PFSK-1 (cell line): ENCODE measurements at regions not wholly inside any gene's neighbourhood (a gene's known extent, or its start where the extent isn't known, plus 50 kb on each side); places are given as distances from the start of the nearest gene placed in this dataset.

ENCODE experiments used
- FOXP2 ChIP-seq: optimal IDR thresholded peaks from 2 replicates; pipeline ENCODE3; 2011; ENCODE audit warnings: borderline replicate concordance, control low read depth, inconsistent platforms; ENCODE audit not compliant: insufficient read depth; ENCODE audit errors: extremely low read length, extremely low read depth
- POLR2AphosphoS5 ChIP-seq: IDR thresholded peaks from 2 replicates; pipeline ENCODE4 v1.6.1; 2012; ENCODE audit warnings: low read depth, mild to moderate bottlenecking, control low read depth, low read length, moderate library complexity
- SIN3A ChIP-seq: IDR thresholded peaks from 2 replicates; pipeline ENCODE4 v1.6.1; 2012; ENCODE audit warnings: mild to moderate bottlenecking, low read length, moderate library complexity, borderline replicate concordance; ENCODE audit not compliant: insufficient read depth
- TAF1 ChIP-seq: IDR thresholded peaks from 2 replicates; pipeline ENCODE4 v1.6.1; 2012; ENCODE audit warnings: low read length, control low read depth, borderline replicate concordance; ENCODE audit not compliant: insufficient read depth
- TF ChIP-seq, protein P1 (sequence below), 2 experiments: IDR thresholded peaks; 2 replicates each; pipeline versions ENCODE4 v1.6.1 to v1.8.0; 2011 to 2012; ENCODE audit warnings: low read depth in 2 of 2, low read length in 2 of 2, control low read depth in 1 of 2, inconsistent platforms in 1 of 2, mild to moderate bottlenecking in 1 of 2, moderate library complexity in 1 of 2; ENCODE audit not compliant: insufficient read depth in 1 of 2

DNA sequence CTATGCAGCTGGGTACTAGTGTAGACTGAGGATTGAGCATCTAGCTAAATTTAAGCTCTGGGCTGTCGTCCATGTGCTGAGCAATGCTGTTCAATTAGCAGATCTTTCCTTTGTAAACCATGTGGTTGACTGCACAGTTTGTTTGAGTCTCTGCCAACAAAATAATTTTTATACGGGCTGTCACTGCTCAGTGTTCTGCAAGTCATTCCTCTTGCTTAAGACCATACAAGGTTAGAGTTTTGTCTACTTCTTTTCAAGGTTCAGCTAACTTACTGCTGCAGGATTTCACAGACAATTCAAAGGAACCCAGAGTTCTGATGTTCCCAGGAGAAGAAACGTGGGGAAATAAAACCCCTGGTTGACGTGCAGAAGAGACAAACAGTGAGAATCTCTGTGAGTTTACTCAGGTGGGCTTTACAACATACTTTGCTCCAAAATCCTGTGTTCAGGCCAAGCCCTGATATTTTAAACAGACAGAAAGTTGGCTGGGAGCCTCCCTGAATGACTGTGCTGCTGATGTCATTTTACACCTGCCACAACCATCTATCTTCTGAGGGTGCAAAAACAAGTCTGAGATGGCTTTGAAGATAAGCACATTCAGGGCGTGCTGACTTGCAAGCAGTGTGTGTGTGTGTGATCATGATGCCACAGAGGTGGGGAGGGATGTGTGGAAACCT is 177.1 kb upstream of the SVIL start:
- TF ChIP-seq FOXP2 (peak; percentile 33), SIN3A (no peak)

DNA sequence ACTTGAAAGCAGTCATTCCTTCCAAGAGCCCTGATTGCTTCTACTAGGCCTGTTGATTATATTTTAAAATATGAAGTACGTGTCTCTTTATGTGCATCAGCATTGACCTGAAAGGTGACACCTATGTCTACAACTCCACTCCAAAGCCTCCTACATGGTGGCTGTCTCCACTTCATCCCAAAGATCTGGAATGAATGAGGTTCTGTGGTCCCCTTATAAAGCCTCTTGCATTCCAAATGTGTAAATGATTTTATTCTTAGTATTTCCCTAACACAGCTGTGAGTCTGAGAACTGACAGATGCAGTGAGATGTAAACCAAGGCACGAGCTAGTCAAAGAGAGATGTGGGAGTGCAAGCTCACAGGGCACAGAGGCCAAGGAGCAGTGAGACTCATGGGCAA is 176.0 kb upstream of the SVIL start:
- TF ChIP-seq FOXP2 (no peak), SIN3A (no peak), TAF1 (no peak), POLR2AphosphoS5 (no peak)
- TF ChIP-seq, protein P1, sequence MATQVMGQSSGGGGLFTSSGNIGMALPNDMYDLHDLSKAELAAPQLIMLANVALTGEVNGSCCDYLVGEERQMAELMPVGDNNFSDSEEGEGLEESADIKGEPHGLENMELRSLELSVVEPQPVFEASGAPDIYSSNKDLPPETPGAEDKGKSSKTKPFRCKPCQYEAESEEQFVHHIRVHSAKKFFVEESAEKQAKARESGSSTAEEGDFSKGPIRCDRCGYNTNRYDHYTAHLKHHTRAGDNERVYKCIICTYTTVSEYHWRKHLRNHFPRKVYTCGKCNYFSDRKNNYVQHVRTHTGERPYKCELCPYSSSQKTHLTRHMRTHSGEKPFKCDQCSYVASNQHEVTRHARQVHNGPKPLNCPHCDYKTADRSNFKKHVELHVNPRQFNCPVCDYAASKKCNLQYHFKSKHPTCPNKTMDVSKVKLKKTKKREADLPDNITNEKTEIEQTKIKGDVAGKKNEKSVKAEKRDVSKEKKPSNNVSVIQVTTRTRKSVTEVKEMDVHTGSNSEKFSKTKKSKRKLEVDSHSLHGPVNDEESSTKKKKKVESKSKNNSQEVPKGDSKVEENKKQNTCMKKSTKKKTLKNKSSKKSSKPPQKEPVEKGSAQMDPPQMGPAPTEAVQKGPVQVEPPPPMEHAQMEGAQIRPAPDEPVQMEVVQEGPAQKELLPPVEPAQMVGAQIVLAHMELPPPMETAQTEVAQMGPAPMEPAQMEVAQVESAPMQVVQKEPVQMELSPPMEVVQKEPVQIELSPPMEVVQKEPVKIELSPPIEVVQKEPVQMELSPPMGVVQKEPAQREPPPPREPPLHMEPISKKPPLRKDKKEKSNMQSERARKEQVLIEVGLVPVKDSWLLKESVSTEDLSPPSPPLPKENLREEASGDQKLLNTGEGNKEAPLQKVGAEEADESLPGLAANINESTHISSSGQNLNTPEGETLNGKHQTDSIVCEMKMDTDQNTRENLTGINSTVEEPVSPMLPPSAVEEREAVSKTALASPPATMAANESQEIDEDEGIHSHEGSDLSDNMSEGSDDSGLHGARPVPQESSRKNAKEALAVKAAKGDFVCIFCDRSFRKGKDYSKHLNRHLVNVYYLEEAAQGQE (IDR thresholded peaks at IDR 0.05; ENCODE audit: insufficient read depth in 1 of 2, low read depth in 2 of 2, low read length in 2 of 2), result no peak

DNA sequence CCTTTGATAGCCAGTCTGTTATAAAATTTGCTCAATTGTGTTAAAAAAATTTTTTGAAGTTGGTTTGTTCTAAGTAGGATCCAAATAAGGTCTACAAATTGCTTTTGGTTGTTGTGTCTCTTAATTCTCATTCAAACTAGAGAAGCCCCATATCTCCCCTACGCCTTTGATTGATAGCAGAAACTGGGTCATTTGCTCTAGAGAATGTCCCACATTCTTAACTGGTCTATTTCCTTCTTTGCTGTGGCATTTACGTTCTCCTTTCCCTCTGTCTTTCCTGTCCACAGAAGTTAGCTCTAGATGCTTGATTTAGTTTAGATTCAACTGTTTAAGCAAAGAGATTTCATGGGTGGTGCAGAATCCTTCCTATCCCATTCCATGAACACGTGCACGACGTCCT is 174.6 kb upstream of the SVIL start:
- TF ChIP-seq, protein P1 (IDR thresholded peaks at IDR 0.05; ENCODE audit: insufficient read depth in 1 of 2, low read depth in 2 of 2, low read length in 2 of 2), result no peak
- TF ChIP-seq POLR2AphosphoS5 (no peak), FOXP2 (no peak)

DNA sequence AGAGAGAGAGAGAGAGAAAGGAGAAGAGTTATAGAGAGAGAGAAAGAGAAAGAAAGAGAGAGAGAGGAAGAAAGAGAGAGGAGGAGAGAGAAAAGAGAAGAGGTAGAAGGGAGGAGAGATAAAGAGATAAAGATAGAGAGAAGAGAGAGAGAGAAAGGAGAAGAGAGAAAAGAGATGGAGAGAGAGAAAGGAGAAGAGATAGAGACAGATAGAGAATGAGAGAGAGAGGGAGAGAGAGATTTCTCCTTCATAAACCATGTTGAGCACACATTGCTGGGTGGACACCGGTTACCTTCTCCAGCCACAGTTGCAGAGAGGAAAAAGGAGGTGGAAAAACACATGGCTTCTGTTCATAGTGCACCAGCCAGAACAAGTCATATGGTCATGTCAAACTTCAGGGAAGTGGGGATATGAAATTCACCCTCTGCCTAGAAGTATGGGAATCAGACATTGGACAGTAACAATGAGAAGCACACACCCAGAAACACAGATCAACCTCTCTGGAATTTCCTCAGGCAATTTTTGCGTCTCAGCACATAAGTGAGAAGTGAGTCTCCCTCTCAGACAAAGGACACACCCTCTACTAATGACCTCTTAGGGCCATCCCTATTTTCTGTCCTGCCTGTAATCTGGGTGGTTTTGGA is 172.5 kb upstream of the SVIL start:
- TF ChIP-seq, protein P1 (IDR thresholded peaks at IDR 0.05; ENCODE audit: insufficient read depth in 1 of 2, low read depth in 2 of 2, low read length in 2 of 2), result no peak
- TF ChIP-seq SIN3A (no peak), FOXP2 (no peak), TAF1 (no peak), POLR2AphosphoS5 (no peak)

DNA sequence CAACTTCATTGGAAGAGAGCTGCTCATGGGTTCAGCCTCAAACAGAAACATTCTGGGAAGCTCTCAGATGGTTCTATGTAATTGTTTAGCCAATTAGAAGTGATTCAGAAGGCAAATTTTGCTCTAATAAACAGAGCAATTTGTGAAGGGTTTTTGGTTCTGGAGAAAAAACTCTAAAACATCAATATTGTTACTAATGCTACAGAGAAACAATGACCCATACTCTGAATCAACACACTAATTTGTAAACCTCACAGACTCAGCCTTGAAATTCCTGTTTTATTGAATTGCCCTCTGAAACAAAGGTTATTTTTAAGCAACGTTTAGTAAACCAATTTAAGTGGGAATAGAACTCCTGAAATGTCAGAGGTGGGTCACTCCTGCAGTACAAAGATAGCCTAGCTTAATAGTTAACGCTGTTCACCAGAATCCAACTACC is 171.6 kb upstream of the SVIL start:
- TF ChIP-seq TAF1, result no peak
- TF ChIP-seq FOXP2, result no peak
- no peak for TF ChIP-seq POLR2AphosphoS5
- TF ChIP-seq, protein P1 (IDR thresholded peaks at IDR 0.05; ENCODE audit: insufficient read depth in 1 of 2, low read depth in 2 of 2, low read length in 2 of 2), result no peak
- TF ChIP-seq SIN3A, result no peak
